ENCODE measurements at regions not wholly inside any gene's neighbourhood (a gene's known extent, or its start where the extent isn't known, plus 50 kb on each side); places are given as distances from the start of the nearest gene placed in this dataset.

DNA sequence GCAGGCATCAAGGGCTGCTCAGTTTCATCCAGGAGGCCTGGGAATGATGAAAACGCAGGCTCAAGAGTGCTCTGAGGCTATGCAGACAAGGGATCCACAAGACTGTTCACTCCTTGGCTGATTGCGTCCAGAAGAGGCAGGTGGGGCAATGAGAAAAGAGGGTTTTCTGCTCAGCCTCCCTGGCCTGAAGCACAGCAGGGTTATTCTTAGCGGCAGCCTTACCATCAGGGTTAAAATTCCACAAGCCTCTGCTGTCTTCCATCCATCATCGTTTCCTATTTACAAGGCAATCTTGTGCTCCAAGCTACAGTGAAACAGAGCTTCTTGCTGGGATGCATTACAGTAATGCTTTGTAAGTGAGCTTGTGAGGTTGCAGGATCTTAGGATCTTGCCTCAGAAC, 129.4 kb upstream of the SHH start:
- CTCF ChIA-PET: no interaction called here
- Histone ChIP-seq H3K4me2 (replicated peaks; ENCODE audit: low read depth, low read length, poor library complexity, severe bottlenecking) (no peak overlapping the region), H4K20me1 (ENCODE audit: control insufficient read depth, insufficient read depth, low read length, poor library complexity, severe bottlenecking) (no peaks in the 10 kb centered on the region), H3K27me3 (replicated peaks in 1 of 4; ENCODE audit: control extremely low read depth in 1 of 4, control insufficient read depth in 3 of 4, insufficient read depth in 4 of 4, low read length in 3 of 4) (peaks cover 0 to 5% (median 0%) of the 10 kb centered on the region in 4 experiments), H3K9me3 (ENCODE audit: control extremely low read depth in 1 of 3, control insufficient read depth in 2 of 3, insufficient read depth in 1 of 3, low read length in 2 of 3) (peaks cover 0 to 14% (median 0%) of the 10 kb centered on the region in 3 donors), H2AFZ (ENCODE audit: insufficient read depth, low read depth, low read length, poor library complexity, severe bottlenecking) (no peak overlapping the region), H3K79me2 (ENCODE audit: control insufficient read depth, insufficient read depth, low read length) (no peaks in the 10 kb centered on the region), H3K27ac (ENCODE audit: low read length in 2 of 2) (no peak overlapping the region), H3K4me1 (ENCODE audit: control insufficient read depth in 2 of 2, insufficient read depth in 2 of 2, low read length in 2 of 2) (no peaks in the 10 kb centered on the region), H3K4me3 (ENCODE audit: control extremely low read depth in 1 of 5, extremely low read depth in 1 of 5, insufficient read depth in 1 of 5, low read depth in 2 of 5, low read length in 4 of 5) (no peak overlapping the region), H3K36me3 (replicated peaks in 1 of 2; ENCODE audit: control extremely low read depth in 1 of 2, control insufficient read depth in 1 of 2, extremely low read depth in 1 of 2, insufficient read depth in 2 of 2, low read length in 1 of 2) (no peaks in the 10 kb centered on the region), H3K9ac (ENCODE audit: low read length) (no peak overlapping the region)
- intact Hi-C loops (cut with micrococcal nuclease): no loop called here
- peaks cover 13% of the 10 kb centered on the region for H3K27me3 Mint-ChIP-seq
- no peaks in the 10 kb centered on the region for H3K4me1 Mint-ChIP-seq
- H3K4me3 Mint-ChIP-seq: no peak overlapping the region
- ATAC-seq (ENCODE audit: low read depth) (no peak), DNase-seq (no peak)
- WGBS (ENCODE audit: insufficient coverage): 42% methylated on average over 3 of the region's 4 CpGs
- TF ChIP-seq, protein P1, sequence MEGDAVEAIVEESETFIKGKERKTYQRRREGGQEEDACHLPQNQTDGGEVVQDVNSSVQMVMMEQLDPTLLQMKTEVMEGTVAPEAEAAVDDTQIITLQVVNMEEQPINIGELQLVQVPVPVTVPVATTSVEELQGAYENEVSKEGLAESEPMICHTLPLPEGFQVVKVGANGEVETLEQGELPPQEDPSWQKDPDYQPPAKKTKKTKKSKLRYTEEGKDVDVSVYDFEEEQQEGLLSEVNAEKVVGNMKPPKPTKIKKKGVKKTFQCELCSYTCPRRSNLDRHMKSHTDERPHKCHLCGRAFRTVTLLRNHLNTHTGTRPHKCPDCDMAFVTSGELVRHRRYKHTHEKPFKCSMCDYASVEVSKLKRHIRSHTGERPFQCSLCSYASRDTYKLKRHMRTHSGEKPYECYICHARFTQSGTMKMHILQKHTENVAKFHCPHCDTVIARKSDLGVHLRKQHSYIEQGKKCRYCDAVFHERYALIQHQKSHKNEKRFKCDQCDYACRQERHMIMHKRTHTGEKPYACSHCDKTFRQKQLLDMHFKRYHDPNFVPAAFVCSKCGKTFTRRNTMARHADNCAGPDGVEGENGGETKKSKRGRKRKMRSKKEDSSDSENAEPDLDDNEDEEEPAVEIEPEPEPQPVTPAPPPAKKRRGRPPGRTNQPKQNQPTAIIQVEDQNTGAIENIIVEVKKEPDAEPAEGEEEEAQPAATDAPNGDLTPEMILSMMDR (IDR thresholded peaks at IDR 0.05): no peak
- no peak for TF ChIP-seq EZH2 (IDR thresholded peaks at IDR 0.05; ENCODE audit: borderline replicate concordance, insufficient read depth, low read depth, low read length, poor library complexity, severe bottlenecking)
- no peak overlapping the region for H3K27ac Mint-ChIP-seq
- H3K9me3 Mint-ChIP-seq (ENCODE audit: insufficient read depth): peaks cover 7% of the 10 kb centered on the region
- POLR2A ChIA-PET: no interaction called here

- no peaks in the 10 kb centered on the region for H3K4me1 Mint-ChIP-seq
- CTCF ChIA-PET: no interaction called here
- POLR2A ChIA-PET: no interaction called here
- peaks cover 0 to 9% (median 0%) of the 10 kb centered on the region in 4 experiments for H3K27me3 ChIP-seq (replicated peaks in 1 of 4; ENCODE audit: control extremely low read depth in 1 of 4, control insufficient read depth in 3 of 4, insufficient read depth in 4 of 4, low read length in 3 of 4)
- no peak overlapping the region for H3K4me3 Mint-ChIP-seq
- no peak overlapping the region for H3K4me3 ChIP-seq (ENCODE audit: control extremely low read depth in 1 of 5, extremely low read depth in 1 of 5, insufficient read depth in 1 of 5, low read depth in 2 of 5, low read length in 4 of 5)
- no peak overlapping the region for H3K27ac Mint-ChIP-seq
- H3K4me1 ChIP-seq (ENCODE audit: control insufficient read depth in 2 of 2, insufficient read depth in 2 of 2, low read length in 2 of 2): no peaks in the 10 kb centered on the region
- no peak overlapping the region for H3K4me2 ChIP-seq (replicated peaks; ENCODE audit: low read depth, low read length, poor library complexity, severe bottlenecking)
- H3K9me3 ChIP-seq (ENCODE audit: control extremely low read depth in 1 of 3, control insufficient read depth in 2 of 3, insufficient read depth in 1 of 3, low read length in 2 of 3): peaks cover 0 to 9% (median 0%) of the 10 kb centered on the region in 3 donors
- no peak for DNase-seq
- H3K36me3 ChIP-seq (replicated peaks in 1 of 2; ENCODE audit: control extremely low read depth in 1 of 2, control insufficient read depth in 1 of 2, extremely low read depth in 1 of 2, insufficient read depth in 2 of 2, low read length in 1 of 2): no peaks in the 10 kb centered on the region
- no peak overlapping the region for H3K27ac ChIP-seq (ENCODE audit: low read length in 2 of 2)
- no peak for TF ChIP-seq EZH2 (IDR thresholded peaks at IDR 0.05; ENCODE audit: borderline replicate concordance, insufficient read depth, low read depth, low read length, poor library complexity, severe bottlenecking)
- TF ChIP-seq, protein P1 (IDR thresholded peaks at IDR 0.05): no peak
- H3K79me2 ChIP-seq (ENCODE audit: control insufficient read depth, insufficient read depth, low read length): no peaks in the 10 kb centered on the region
- peaks cover 13% of the 10 kb centered on the region for H3K27me3 Mint-ChIP-seq
- no peak overlapping the region for H2AFZ ChIP-seq (ENCODE audit: insufficient read depth, low read depth, low read length, poor library complexity, severe bottlenecking)
- peaks cover 6% of the 10 kb centered on the region for H3K9me3 Mint-ChIP-seq (ENCODE audit: insufficient read depth)
- H4K20me1 ChIP-seq (ENCODE audit: control insufficient read depth, insufficient read depth, low read length, poor library complexity, severe bottlenecking): no peaks in the 10 kb centered on the region
- H3K9ac ChIP-seq (ENCODE audit: low read length): no peak overlapping the region
- ATAC-seq (ENCODE audit: low read depth): no peak
- intact Hi-C loops (cut with micrococcal nuclease): no loop called here
Observed at GRCh38 chr7:155939350-155939749, 127.1 kb upstream of the SHH start.

Measured in B cell (primary cell).